Pancreas (tissue), 10 donors: ENCODE measurements at regions not wholly inside any gene's neighbourhood (a gene's known extent, or its start where the extent isn't known, plus 50 kb on each side); places are given as distances from the start of the nearest gene placed in this dataset.

ENCODE experiments used
- ATAC-seq, 4 donors: fragments of 200-7000 bp; cut with Tn5 transposase; one replicate each; pipeline versions ENCODE4 v1.8.0 to v1.9.1; 2020; ENCODE audit warnings: mild to moderate bottlenecking in 4 of 4, moderate library complexity in 4 of 4
- DNase-seq, 6 donors: peaks; one replicate each; pipeline ENCODE4 v3.0.0-alpha.2; 2020
- FAIRE-seq: peaks from 2 replicates; lab custom pipeline; 2012; peaks lifted over from hg19 to GRCh38; lab: Jason Lieb, UNC
- H3K27ac ChIP-seq, 4 donors: fragments of 200-600 bp; sonication (generic); 1 replicate in 3 of 4; 2 replicates in 1 of 4; pipeline versions ENCODE4 v1.5.0 to v1.8.0; 2020
- H3K27me3 ChIP-seq, 4 donors: fragments of 200-600 bp; one replicate each; pipeline ENCODE4 v1.8.0; 2021
- H3K36me3 ChIP-seq, 3 donors: fragments of 200-600 bp; sonication (generic) in 1 of 3; one replicate each; pipeline versions ENCODE4 v1.5.0 to v1.8.0; 2020 to 2021
- H3K4me1 ChIP-seq, 3 donors: fragments of 200-600 bp; one replicate each; pipeline ENCODE4 v1.8.0; 2021
- H3K4me3 ChIP-seq, 4 donors: fragments of 200-600 bp; sonication (generic) in 2 of 4; one replicate each; pipeline versions ENCODE4 v1.5.0 to v1.8.0; 2020 to 2021
- H3K9me3 ChIP-seq, 4 donors: fragments of 200-600 bp; one replicate each; pipeline ENCODE4 v1.8.0; 2021
- WGBS, 2 donors: extraction: QIAGEN DNeasy Blood & Tissue Kit; methylation state at CpG; one replicate each; pipeline ENCODE4 v1.1.7; 2013; 5-methylcytosine and 5-hydroxymethylcytosine counted together
- intact Hi-C, 3 donors: fragments of 100-400 bp; cut with DNase I; formaldehyde crosslinking; loops; one replicate each; pipeline versions ENCODE4 v1.11.1 to v1.14.2; 2022
- TF ChIP-seq, protein P1 (sequence below), 4 donors: fragments of 200-600 bp; sonication (generic) in 3 of 4; IDR thresholded peaks; one replicate each; pipeline versions ENCODE4 v1.5.0 to v1.8.0; 2021; ENCODE audit warnings: antibody characterized with exemption in 4 of 4
- donor health status: healthy with polysubstance abuse.
- donor health status: DM: no; HTN: no; CAD: no; lungs with moderate emphysema.
- donor health status: DM: no; HTN: no; CAD: no.
- donor health status: control.
- donor health status: control.
- donor health status: Bipolar disorder and iron deficiency.
- donor health status: DM: yes; HTN: yes; CAD: no.
- donor health status: DM: no; HTN: no; CAD: no.
- donor health status: DM: no; HTN: no; CAD: no.
- donor health status: DM: yes; HTN: yes; CAD: no.

DNA sequence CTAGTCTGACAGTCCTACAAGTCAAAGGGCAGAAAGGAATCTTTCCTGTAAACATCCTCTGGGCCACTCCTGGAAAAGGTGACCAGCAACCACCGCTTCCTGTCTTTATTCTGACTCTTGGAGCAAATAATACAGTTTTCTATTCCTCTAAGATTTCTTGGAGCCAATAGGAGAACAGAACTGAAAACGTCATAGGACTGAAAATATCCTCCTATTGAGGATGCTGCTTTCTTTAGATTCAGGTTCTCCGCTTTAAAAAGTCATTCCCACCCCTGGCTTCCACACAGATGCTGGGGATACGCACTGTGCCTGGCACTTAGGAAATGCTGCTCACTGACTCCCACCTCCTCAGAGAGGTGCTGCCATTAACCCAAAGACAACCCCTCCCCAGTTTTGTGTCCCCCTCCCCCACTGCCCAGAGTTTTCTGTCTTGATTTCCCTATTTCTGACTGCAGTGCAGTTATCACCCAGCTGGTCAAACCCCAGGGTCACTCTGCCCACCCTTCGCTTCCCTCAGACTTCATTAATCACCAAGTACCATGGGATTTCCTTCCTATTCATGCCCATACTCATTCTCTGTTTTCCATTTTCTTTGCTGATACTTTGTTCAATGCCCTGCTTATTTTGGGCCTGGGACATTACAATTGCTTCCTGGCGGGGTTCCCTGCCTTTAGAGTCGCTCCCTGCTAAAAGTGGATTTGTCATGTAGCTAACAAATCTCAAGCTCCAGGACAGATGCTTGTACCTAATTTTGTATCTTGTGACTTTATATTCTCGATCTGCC is 82.1 kb upstream of the ARHGAP29 start:
- no peak for FAIRE-seq
- Histone ChIP-seq H3K9me3 (no peaks in the 10 kb centered on the region), H3K4me1 (peaks cover 6 to 26% (median 24%) of the 10 kb centered on the region in 3 donors), H3K27ac (no peak overlapping the region), H3K4me3 (no peak overlapping the region), H3K36me3 (no peaks in the 10 kb centered on the region), H3K27me3 (no peaks in the 10 kb centered on the region)
- no peak for DNase-seq
- TF ChIP-seq, protein P1, sequence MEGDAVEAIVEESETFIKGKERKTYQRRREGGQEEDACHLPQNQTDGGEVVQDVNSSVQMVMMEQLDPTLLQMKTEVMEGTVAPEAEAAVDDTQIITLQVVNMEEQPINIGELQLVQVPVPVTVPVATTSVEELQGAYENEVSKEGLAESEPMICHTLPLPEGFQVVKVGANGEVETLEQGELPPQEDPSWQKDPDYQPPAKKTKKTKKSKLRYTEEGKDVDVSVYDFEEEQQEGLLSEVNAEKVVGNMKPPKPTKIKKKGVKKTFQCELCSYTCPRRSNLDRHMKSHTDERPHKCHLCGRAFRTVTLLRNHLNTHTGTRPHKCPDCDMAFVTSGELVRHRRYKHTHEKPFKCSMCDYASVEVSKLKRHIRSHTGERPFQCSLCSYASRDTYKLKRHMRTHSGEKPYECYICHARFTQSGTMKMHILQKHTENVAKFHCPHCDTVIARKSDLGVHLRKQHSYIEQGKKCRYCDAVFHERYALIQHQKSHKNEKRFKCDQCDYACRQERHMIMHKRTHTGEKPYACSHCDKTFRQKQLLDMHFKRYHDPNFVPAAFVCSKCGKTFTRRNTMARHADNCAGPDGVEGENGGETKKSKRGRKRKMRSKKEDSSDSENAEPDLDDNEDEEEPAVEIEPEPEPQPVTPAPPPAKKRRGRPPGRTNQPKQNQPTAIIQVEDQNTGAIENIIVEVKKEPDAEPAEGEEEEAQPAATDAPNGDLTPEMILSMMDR (IDR thresholded peaks at IDR 0.05) = no peak
- ATAC-seq = no peak
- intact Hi-C loops = loop anchor here in 1 of 3 donors (10.0 kb wide), 1 partner anchor 85 kb away; the partner anchor contains the start of gene ARHGAP29
- WGBS, 2 donors = 80 to 85% methylated on average over 8 of the region's 8 CpGs

DNA sequence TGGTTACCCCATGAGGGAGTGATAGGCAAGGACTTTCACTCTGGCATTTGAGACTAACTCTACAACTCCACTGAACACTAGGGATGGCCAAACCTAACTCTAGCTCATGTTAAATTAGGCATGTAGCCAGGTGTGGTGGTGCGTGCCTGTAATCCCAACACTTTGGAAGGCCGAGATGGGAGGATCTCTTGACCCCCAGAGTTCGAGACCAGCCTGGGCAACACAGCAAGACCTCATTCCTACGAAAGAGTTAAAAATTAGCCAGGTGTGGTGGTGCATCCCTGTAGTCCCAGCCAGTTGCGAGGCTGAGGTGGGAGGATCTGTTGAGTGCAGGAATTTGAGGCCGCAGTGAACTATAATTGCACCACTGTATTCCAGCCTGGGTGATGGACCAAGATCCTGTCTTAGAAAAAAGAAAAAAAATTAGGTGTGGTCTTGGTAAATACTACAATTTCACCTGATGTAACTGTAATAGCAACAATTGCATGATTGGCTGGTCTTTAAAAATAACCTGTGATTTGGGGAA is 81.2 kb upstream of the ARHGAP29 start:
- 91 to 93% methylated on average over 6 of the region's 6 CpGs for WGBS, 2 donors
- TF ChIP-seq, protein P1 (IDR thresholded peaks at IDR 0.05) = no peak
- no peaks in the 10 kb centered on the region for H3K9me3 ChIP-seq
- FAIRE-seq = no peak
- DNase-seq = no peak
- ATAC-seq = no peak
- intact Hi-C loops = no loop called here
- H3K4me3 ChIP-seq = no peak overlapping the region
- H3K27me3 ChIP-seq = no peaks in the 10 kb centered on the region
- peak overlapping the region in 1 of 4 donors; percentile 30 for H3K27ac ChIP-seq
- no peaks in the 10 kb centered on the region for H3K36me3 ChIP-seq
- H3K4me1 ChIP-seq = peaks cover 6 to 30% (median 26%) of the 10 kb centered on the region in 3 donors

DNA sequence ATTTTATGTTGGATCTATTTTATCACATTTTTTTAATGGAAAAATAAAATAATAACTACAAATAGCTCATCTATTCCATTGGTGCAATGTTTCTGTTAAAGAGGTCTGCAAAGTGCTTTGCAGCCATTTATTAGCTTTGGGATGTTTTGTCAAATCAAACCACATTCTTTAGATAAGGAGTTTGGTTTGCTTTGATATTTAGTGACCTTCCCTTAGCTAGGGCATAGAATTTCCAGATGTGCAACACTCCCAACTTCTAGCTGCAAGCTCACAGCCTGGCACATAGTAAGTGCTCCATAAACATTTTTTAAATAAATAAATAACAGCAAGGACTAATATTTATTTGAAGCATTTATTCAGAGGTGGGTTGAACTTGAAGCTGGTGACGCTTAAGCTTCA is 80.4 kb upstream of the ARHGAP29 start:
- no peak overlapping the region for H3K4me3 ChIP-seq
- H3K9me3 ChIP-seq = no peaks in the 10 kb centered on the region
- no peak for DNase-seq
- TF ChIP-seq, protein P1 (IDR thresholded peaks at IDR 0.05) = no peak
- H3K27me3 ChIP-seq = no peaks in the 10 kb centered on the region
- H3K4me1 ChIP-seq = peaks cover 6 to 30% (median 26%) of the 10 kb centered on the region in 3 donors
- peak in 1 of 4 donors; percentile 27 for ATAC-seq
- 86 to 94% methylated on average over 1 of the region's 1 CpG for WGBS, 2 donors
- FAIRE-seq = no peak
- no peaks in the 10 kb centered on the region for H3K36me3 ChIP-seq
- peak overlapping the region in 2 of 4 donors; percentile 59 to 72 for H3K27ac ChIP-seq
- intact Hi-C loops = no loop called here

DNA sequence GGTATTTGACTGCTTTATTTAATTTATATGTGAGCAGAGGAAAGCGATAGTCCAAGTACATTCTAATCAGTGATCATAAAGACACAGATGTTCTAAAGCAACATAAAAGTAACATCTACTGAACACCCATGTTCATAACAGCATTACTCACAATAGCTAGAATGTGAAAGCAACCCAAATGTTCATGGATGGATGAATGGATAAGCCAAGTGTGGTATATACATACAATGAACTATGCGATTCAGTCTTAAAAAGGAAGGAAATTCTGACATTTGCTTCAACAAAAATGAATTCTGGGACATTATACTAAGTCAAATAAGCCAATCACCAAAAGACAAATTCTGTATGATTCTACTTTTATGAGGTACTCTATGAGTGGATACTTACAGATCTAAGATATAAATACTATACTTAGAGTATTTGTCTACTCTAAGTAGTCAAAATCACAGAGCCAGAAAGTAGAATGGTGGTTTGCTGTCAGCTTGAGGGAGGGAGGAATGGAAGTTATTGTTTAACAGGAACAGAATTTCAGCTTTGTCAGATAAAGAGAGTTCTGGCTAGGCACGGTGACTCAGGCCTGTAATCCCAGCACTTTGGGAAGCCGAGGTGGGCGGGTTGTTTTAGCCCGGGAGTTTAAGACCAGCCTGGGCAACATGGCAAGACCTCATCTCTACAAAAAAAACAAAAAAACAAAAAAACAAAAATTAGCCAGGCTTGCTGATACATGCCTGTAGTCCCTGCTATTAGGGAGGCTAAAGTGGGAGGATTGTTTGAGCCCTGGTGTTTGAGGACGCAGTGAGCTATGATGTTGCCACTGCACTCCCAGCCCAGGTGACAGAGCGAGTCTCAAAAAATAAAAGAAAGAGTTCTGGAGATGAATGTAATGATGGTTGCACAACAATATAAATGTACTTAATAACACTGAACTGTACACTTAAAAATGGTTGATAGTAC is 79.7 kb upstream of the ARHGAP29 start:
- intact Hi-C loops = no loop called here
- no peaks in the 10 kb centered on the region for H3K27me3 ChIP-seq
- TF ChIP-seq, protein P1 (IDR thresholded peaks at IDR 0.05) = no peak
- H3K27ac ChIP-seq = peak overlapping the region in 2 of 4 donors; percentile 59 to 72
- no peak overlapping the region for H3K4me3 ChIP-seq
- no peaks in the 10 kb centered on the region for H3K9me3 ChIP-seq
- FAIRE-seq = no peak
- DNase-seq = peak in 1 of 6 donors; percentile 30
- ATAC-seq = peak; percentile 55 to 78 (median 74)
- WGBS, 2 donors = 58 to 65% methylated on average over 8 of the region's 8 CpGs
- no peaks in the 10 kb centered on the region for H3K36me3 ChIP-seq
- peaks cover 6 to 27% (median 26%) of the 10 kb centered on the region in 3 donors for H3K4me1 ChIP-seq
